ENCODE measurements at regions not wholly inside any gene's neighbourhood (a gene's known extent, or its start where the extent isn't known, plus 50 kb on each side); places are given as distances from the start of the nearest gene placed in this dataset.

- no peak for ATAC-seq
- H3K4me1 ChIP-seq (ENCODE audit: insufficient read depth, low read length): no peaks in the 10 kb centered on the region
- no peak for FAIRE-seq
- H3K79me2 ChIP-seq (ENCODE audit: insufficient read depth, low read length): no peaks in the 10 kb centered on the region
- no peak overlapping the region for H3K4me3 ChIP-seq (replicated peaks in 1 of 3; ENCODE audit: insufficient read depth in 1 of 3, low read depth in 2 of 3, low read length in 3 of 3)
- no peak for TF ChIP-seq ZNF274 (CRISPR knock-in tag; IDR thresholded peaks at IDR 0.05)
- TF ChIP-seq ZFAT (CRISPR knock-in tag; conservative IDR thresholded peaks at IDR 0.05): no peak
- no peak for TF ChIP-seq TCF7 (IDR thresholded peaks at IDR 0.05; ENCODE audit: low read depth)
- TF ChIP-seq ATF3 (CRISPR knock-in tag; IDR thresholded peaks at IDR 0.05): no peak
- TF ChIP-seq, protein P1, sequence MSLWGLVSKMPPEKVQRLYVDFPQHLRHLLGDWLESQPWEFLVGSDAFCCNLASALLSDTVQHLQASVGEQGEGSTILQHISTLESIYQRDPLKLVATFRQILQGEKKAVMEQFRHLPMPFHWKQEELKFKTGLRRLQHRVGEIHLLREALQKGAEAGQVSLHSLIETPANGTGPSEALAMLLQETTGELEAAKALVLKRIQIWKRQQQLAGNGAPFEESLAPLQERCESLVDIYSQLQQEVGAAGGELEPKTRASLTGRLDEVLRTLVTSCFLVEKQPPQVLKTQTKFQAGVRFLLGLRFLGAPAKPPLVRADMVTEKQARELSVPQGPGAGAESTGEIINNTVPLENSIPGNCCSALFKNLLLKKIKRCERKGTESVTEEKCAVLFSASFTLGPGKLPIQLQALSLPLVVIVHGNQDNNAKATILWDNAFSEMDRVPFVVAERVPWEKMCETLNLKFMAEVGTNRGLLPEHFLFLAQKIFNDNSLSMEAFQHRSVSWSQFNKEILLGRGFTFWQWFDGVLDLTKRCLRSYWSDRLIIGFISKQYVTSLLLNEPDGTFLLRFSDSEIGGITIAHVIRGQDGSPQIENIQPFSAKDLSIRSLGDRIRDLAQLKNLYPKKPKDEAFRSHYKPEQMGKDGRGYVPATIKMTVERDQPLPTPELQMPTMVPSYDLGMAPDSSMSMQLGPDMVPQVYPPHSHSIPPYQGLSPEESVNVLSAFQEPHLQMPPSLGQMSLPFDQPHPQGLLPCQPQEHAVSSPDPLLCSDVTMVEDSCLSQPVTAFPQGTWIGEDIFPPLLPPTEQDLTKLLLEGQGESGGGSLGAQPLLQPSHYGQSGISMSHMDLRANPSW (CRISPR knock-in tag; IDR thresholded peaks at IDR 0.05; ENCODE audit: borderline replicate concordance): no peak
- TF ChIP-seq ERF (CRISPR knock-in tag; IDR thresholded peaks at IDR 0.05): no peak
- ChIA-PET CTCF (ENCODE audit: low intra/inter-chr PET ratio, low total read pairs) (no interaction called here), POLR2A (no interaction called here)
- no TSS peak for BruUV-seq (replicated peaks)
- no peak overlapping the region for H3K4me2 ChIP-seq (ENCODE audit: low read depth, low read length)
- WGBS (ENCODE audit: low lambda C conversion rate): 12% methylated on average over 9 of the region's 14 CpGs
- no peak overlapping the region for H3K27ac ChIP-seq (ENCODE audit: extremely low read length, insufficient read depth, low read length)
- H4K20me1 ChIP-seq (ENCODE audit: insufficient read depth, low read length): no peaks in the 10 kb centered on the region
- no peak for DNase-seq (ENCODE audit: low spot score)
- in situ Hi-C loops (cut with HindIII; ENCODE audit: extremely low pct_ligation_motif_present, low pct_unique_long_range_greater_than_20kb) (no loop called here), intact Hi-C loops (cut with micrococcal nuclease; ENCODE audit: unreplicated experiment) (no loop called here)
- H2AFZ ChIP-seq (ENCODE audit: low read length): no peak overlapping the region
- H3K9me3 ChIP-seq (ENCODE audit: low read length): peaks cover 18% of the 10 kb centered on the region
- no peaks in the 10 kb centered on the region; a peak in 1 of 5 replicates for H3K27me3 ChIP-seq (ENCODE audit: control insufficient read depth in 1 of 2, insufficient read depth in 2 of 2, low read length in 2 of 2)
- no peaks in the 10 kb centered on the region for H3K36me3 ChIP-seq (replicated peaks in 1 of 2; ENCODE audit: control insufficient read depth in 1 of 2, insufficient read depth in 2 of 2, low read length in 2 of 2)
- no peak overlapping the region for H3K9ac ChIP-seq (ENCODE audit: insufficient read depth, low read depth, low read length)
Measured at GRCh38 chr2:575030-575726, 102.0 kb downstream of the TMEM18 start.

Data from HepG2 (cell line).